ENCODE measurements at regions not wholly inside any gene's neighbourhood (a gene's known extent, or its start where the extent isn't known, plus 50 kb on each side); places are given as distances from the start of the nearest gene placed in this dataset.

DNA sequence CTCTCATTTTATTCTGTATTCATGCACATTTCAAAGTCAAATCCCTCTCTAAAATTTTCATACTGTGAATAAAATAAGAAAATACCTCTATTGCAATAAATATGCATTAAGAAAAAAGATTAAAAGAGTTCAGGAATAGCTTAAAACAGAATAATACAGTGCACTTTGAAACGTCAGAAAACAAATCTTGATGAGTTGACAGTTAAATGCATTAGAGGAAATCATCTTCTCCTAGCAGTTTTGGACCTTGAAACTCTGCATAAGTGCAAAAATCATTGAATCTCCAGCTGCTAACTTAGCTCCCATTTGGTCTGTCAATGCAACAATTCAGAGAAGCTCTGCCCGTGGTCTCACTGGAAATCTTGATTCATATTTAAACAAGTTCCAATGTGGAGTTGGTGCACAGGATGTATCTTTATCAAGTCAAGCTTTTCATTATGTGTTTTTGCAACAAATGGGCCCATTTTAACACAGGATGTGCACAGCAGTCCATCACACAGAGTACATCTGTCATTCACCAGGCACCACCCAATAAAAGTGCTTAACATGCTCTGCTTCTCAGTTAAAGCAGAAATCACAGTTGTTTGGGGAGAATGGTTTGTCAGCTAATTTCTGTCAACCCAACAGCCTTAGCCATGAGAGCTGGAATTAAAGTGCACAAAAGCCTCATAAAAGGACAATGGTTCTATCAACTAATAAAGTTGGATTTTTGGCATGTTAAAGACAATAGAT lies 98.8 kb upstream of the ARRDC4 start:
- Mint-ChIP-seq H3K4me3 (no peak overlapping the region), H3K27me3 (ENCODE audit: low read depth) (no peaks in the 10 kb centered on the region), H3K36me3 (ENCODE audit: low read depth) (no peaks in the 10 kb centered on the region), H3K27ac (no peak overlapping the region), H3K4me1 (ENCODE audit: low read depth) (no peaks in the 10 kb centered on the region), H3K9me3 (no peaks in the 10 kb centered on the region)

DNA sequence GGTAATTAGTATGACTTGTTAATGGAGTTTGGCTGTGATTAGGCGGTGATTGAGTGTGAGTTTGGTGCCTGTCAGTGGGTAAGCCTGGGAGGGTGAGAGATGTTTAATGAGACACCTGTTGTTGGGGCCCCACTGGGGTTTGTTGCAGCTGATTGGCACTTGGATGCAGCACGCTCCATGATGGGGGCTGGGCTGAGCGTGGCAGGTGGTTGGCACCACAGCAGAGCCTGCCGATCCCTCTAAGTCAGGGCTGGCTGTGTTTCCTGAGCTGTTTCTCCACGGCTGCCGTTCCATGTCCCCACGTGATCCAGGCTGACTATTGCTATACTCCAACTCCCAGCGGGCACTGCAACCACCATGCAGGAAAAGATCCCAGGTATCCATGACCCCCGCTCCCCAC lies 93.5 kb upstream of the ARRDC4 start:
- Mint-ChIP-seq H3K9me3 (no peaks in the 10 kb centered on the region), H3K36me3 (ENCODE audit: low read depth) (no peaks in the 10 kb centered on the region), H3K4me3 (no peak overlapping the region), H3K27ac (no peak overlapping the region), H3K27me3 (ENCODE audit: low read depth) (no peaks in the 10 kb centered on the region), H3K4me1 (ENCODE audit: low read depth) (no peaks in the 10 kb centered on the region)

GRCh38 chr15:97867870-97868269 lies 92.6 kb upstream of the ARRDC4 start:
- Mint-ChIP-seq H3K27me3 (ENCODE audit: low read depth) (no peaks in the 10 kb centered on the region), H3K36me3 (ENCODE audit: low read depth) (no peaks in the 10 kb centered on the region), H3K9me3 (no peaks in the 10 kb centered on the region), H3K27ac (no peak overlapping the region), H3K4me3 (no peak overlapping the region), H3K4me1 (ENCODE audit: low read depth) (no peaks in the 10 kb centered on the region)

- Mint-ChIP-seq H3K27me3 (ENCODE audit: low read depth) (no peaks in the 10 kb centered on the region), H3K36me3 (ENCODE audit: low read depth) (no peaks in the 10 kb centered on the region), H3K4me3 (no peak overlapping the region)
These were observed 91.5 kb upstream of the ARRDC4 start for GRCh38 chr15:97868981-97869380.

GRCh38 chr15:97870771-97871170 lies 89.7 kb upstream of the ARRDC4 start:
- H3K4me1 Mint-ChIP-seq (ENCODE audit: low read depth), result no peaks in the 10 kb centered on the region
- no peak overlapping the region for H3K27ac Mint-ChIP-seq
- H3K9me3 Mint-ChIP-seq, result no peaks in the 10 kb centered on the region
- H3K4me3 Mint-ChIP-seq, result no peak overlapping the region
- H3K36me3 Mint-ChIP-seq (ENCODE audit: low read depth), result no peaks in the 10 kb centered on the region
- H3K27me3 Mint-ChIP-seq (ENCODE audit: low read depth), result no peaks in the 10 kb centered on the region

More at GRCh38 chr15:97868981-97869380, 91.5 kb upstream of the ARRDC4 start:
- Mint-ChIP-seq H3K27ac (no peak overlapping the region), H3K9me3 (no peaks in the 10 kb centered on the region), H3K4me1 (ENCODE audit: low read depth) (no peaks in the 10 kb centered on the region)

DNA sequence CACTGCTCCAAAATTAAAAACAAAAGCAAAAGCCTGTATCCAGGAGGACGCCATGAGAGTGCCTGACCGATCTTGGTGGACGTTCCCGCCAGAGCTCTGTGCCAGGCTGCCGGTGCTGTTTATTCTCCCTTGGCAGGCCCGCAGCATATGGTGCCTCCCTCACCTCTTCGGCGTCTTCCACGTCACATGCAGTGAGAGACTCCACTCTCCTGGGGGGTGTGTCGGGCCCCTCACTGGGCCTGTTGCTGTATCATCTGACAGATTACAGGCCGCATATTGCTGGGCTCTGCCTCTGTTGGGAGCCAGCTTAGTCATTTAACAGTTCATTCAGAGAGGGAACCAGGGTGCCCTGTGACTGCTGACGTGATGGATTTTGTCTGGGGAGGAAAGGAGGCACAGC lies 86.4 kb upstream of the ARRDC4 start:
- Mint-ChIP-seq H3K4me3 (no peak overlapping the region), H3K9me3 (peaks cover 3% of the 10 kb centered on the region), H3K36me3 (ENCODE audit: low read depth) (no peaks in the 10 kb centered on the region), H3K27ac (no peak overlapping the region), H3K4me1 (ENCODE audit: low read depth) (no peaks in the 10 kb centered on the region), H3K27me3 (ENCODE audit: low read depth) (no peaks in the 10 kb centered on the region)

DNA sequence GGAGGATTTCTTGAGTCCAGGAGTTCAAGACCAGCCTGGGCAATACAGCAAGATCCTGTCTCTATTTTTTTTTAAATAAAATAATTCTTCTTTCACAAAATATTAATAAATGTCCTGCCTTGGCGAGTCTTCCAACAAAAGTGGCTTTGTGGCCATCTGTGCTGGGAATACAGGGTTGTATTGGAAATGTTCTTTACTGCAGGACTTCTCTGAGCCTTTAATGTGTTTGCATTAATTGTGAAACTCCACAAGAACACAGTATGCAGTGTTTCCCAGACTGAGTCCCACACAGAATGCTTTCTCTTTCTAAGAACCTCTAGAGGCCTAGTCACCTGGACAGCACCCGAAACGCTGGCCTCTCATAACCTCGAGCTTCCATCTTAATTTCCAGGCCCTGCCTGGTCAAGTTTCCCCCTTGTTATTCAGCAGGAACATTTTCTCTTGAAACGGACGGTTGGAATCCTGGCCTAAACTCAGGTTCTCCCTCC lies 85.4 kb upstream of the ARRDC4 start:
- no peak overlapping the region for H3K27ac Mint-ChIP-seq
- H3K9me3 Mint-ChIP-seq, result peaks cover 3% of the 10 kb centered on the region
- H3K4me3 Mint-ChIP-seq, result no peak overlapping the region
- no peaks in the 10 kb centered on the region for H3K4me1 Mint-ChIP-seq (ENCODE audit: low read depth)
- H3K36me3 Mint-ChIP-seq (ENCODE audit: low read depth), result no peaks in the 10 kb centered on the region
- H3K27me3 Mint-ChIP-seq (ENCODE audit: low read depth), result no peaks in the 10 kb centered on the region

- no peak overlapping the region for H3K4me3 Mint-ChIP-seq
- no peaks in the 10 kb centered on the region for H3K4me1 Mint-ChIP-seq (ENCODE audit: low read depth)
- no peaks in the 10 kb centered on the region for H3K36me3 Mint-ChIP-seq (ENCODE audit: low read depth)
- peaks cover 3% of the 10 kb centered on the region for H3K9me3 Mint-ChIP-seq
- H3K27ac Mint-ChIP-seq, result no peak overlapping the region
- H3K27me3 Mint-ChIP-seq (ENCODE audit: low read depth), result no peaks in the 10 kb centered on the region
These were observed 84.8 kb upstream of the ARRDC4 start for GRCh38 chr15:97875513-97876280.

DNA sequence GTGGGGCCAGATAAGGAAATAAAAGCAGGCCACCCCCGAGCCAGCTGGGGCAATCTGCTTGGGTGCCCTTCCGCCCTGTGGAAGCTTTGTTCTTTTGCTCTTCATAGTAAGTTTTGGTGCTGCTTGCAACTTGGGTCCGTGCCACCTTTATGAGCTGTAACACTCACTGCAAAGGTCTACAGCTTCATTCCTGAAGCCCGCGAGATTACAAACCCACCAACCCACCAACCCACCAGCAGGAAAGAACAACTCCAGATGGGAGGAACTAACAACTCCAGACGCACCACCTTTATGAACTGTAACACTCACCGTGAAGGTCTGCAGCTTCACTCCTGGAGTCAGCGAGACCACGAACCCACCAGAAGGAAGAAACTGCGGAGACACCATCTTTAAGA lies 84.2 kb upstream of the ARRDC4 start:
- H3K4me3 Mint-ChIP-seq, result no peak overlapping the region
- H3K9me3 Mint-ChIP-seq, result peaks cover 3% of the 10 kb centered on the region
- H3K27me3 Mint-ChIP-seq (ENCODE audit: low read depth), result no peaks in the 10 kb centered on the region
- no peaks in the 10 kb centered on the region for H3K4me1 Mint-ChIP-seq (ENCODE audit: low read depth)
- H3K36me3 Mint-ChIP-seq (ENCODE audit: low read depth), result no peaks in the 10 kb centered on the region
- no peak overlapping the region for H3K27ac Mint-ChIP-seq

DNA sequence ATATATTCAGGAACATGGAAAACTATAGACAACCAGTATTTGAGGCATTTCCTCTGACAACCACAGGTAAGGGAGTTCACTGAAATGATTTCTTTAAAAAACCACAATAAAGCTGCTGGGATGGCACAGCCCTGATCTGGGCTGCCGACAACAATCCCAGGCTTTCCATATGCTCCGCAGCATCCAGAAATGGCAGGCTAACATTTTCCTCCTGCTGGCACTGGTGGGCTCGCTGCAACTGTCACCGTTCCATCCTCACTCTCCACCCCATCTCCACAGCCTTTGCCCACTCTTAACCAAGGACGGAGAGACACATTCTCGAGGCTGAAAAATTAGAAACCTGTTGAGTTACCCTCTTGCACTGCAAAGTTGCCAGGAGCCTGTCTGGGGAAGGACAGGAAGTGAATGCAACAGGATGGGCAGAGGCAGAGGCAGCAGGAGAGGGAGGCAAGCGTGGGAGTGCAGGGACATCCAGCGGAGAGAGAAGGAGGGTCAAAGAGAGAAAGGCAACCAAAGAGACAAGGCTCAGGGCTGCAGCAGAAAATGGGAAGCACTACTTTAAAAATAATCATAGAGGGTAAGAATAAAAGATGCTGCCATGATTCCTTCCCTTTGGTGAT lies 79.0 kb upstream of the ARRDC4 start:
- no peaks in the 10 kb centered on the region for H3K4me1 Mint-ChIP-seq (ENCODE audit: low read depth)

GRCh38 chr15:97884513-97885131 lies 75.9 kb upstream of the ARRDC4 start:
- Mint-ChIP-seq H3K36me3 (ENCODE audit: low read depth) (no peaks in the 10 kb centered on the region), H3K9me3 (no peaks in the 10 kb centered on the region), H3K27me3 (ENCODE audit: low read depth) (no peaks in the 10 kb centered on the region), H3K4me1 (ENCODE audit: low read depth) (no peaks in the 10 kb centered on the region), H3K27ac (no peak overlapping the region), H3K4me3 (no peak overlapping the region)

More for the DNA sequence above, 79.0 kb upstream of the ARRDC4 start:
- no peaks in the 10 kb centered on the region for H3K27me3 Mint-ChIP-seq (ENCODE audit: low read depth)
- H3K4me3 Mint-ChIP-seq, result no peak overlapping the region
- H3K27ac Mint-ChIP-seq, result no peak overlapping the region
- H3K36me3 Mint-ChIP-seq (ENCODE audit: low read depth), result no peaks in the 10 kb centered on the region
- H3K9me3 Mint-ChIP-seq, result peaks cover under 1% of the 10 kb centered on the region

GRCh38 chr15:97890307-97890706 lies 70.2 kb upstream of the ARRDC4 start:
- Mint-ChIP-seq H3K27ac (no peak overlapping the region), H3K4me1 (ENCODE audit: low read depth) (no peaks in the 10 kb centered on the region), H3K36me3 (ENCODE audit: low read depth) (no peaks in the 10 kb centered on the region), H3K27me3 (ENCODE audit: low read depth) (no peaks in the 10 kb centered on the region), H3K4me3 (no peak overlapping the region), H3K9me3 (no peaks in the 10 kb centered on the region)

GRCh38 chr15:97892167-97892938 lies 68.2 kb upstream of the ARRDC4 start:
- Mint-ChIP-seq H3K27me3 (ENCODE audit: low read depth) (no peaks in the 10 kb centered on the region), H3K36me3 (ENCODE audit: low read depth) (no peaks in the 10 kb centered on the region), H3K4me1 (ENCODE audit: low read depth) (no peaks in the 10 kb centered on the region), H3K4me3 (no peak overlapping the region), H3K9me3 (no peaks in the 10 kb centered on the region), H3K27ac (no peak overlapping the region)

- Mint-ChIP-seq H3K9me3 (no peaks in the 10 kb centered on the region), H3K4me3 (no peak overlapping the region), H3K27ac (no peak overlapping the region), H3K36me3 (ENCODE audit: low read depth) (no peaks in the 10 kb centered on the region), H3K27me3 (ENCODE audit: low read depth) (no peaks in the 10 kb centered on the region), H3K4me1 (ENCODE audit: low read depth) (no peaks in the 10 kb centered on the region)
These were observed 66.5 kb upstream of the ARRDC4 start for GRCh38 chr15:97893967-97894366.
